Activated T-cell treated with anti-CD3 and anti-CD28 coated beads, Interleukin-2, amount 50 U/mL, for 4 hours (primary cell): ENCODE measurements at regions not wholly inside any gene's neighbourhood (a gene's known extent, or its start where the extent isn't known, plus 50 kb on each side); places are given as distances from the start of the nearest gene placed in this dataset.

ENCODE experiments used
- ATAC-seq, 2 donors: fragments of 200-7000 bp; cut with Tn5 transposase; one replicate each; pipeline ENCODE4 v1.10.0; 2021
- DNase-seq: peaks from one replicate; pipeline ENCODE4 v3.0.0-alpha.2; 2020
- H3K27me3 Mint-ChIP-seq: one replicate; pipeline ENCODE4 v1.8.0; 2021; ENCODE audit warnings: low read depth, mixed read lengths
- H3K36me3 Mint-ChIP-seq: one replicate; pipeline ENCODE4 v1.8.0; 2022; ENCODE audit warnings: mixed read lengths; ENCODE audit not compliant: insufficient read depth
- H3K4me1 Mint-ChIP-seq: one replicate; pipeline ENCODE4 v1.8.0; 2021; ENCODE audit warnings: low read depth, mixed read lengths
- H3K4me3 Mint-ChIP-seq: one replicate; pipeline ENCODE4 v1.8.0; 2021; ENCODE audit warnings: mild to moderate bottlenecking, moderate library complexity, mixed read lengths
- H3K9me3 Mint-ChIP-seq: one replicate; pipeline ENCODE4 v1.8.0; 2021; ENCODE audit warnings: mixed read lengths

DNA sequence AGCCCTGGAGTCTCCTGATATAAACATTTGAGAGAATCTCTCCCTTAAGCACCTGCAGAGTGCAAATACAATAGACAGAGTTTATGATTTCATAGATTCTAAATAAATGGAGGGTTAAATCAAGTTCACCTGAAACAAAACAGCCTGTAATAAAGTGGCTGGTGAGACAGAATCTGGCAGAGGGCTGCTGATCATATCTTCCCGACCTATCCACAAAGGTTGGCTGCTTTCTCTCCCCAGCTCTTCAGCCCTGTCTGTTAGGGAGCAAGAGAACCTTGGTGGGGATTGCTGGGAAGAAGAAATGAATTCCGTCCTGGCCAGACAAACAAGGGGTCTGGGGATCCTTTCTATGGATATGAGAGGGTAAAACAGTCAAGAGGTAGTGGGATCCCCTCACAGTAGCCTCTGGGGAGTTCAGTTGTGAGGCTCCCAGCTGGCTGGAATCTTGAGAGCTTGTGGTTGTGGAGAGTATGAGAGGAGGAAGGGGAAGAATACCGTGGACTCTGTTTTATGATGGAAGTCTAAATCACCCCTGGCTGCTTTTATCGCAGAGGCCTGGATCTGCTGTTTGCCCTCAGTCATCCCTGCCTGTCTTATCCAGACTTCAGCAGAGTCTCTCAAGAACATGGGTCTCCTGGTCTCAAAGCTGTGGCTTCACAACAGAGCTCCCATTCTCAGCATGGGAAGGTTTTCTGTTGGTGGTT lies 451.3 kb downstream of the NTRK3 start:
- Mint-ChIP-seq H3K4me3 (no peak overlapping the region), H3K9me3 (no peaks in the 10 kb centered on the region), H3K36me3 (no peaks in the 10 kb centered on the region), H3K4me1 (no peaks in the 10 kb centered on the region), H3K27me3 (no peaks in the 10 kb centered on the region)
- no peak for DNase-seq
- ATAC-seq, result no peak

DNA sequence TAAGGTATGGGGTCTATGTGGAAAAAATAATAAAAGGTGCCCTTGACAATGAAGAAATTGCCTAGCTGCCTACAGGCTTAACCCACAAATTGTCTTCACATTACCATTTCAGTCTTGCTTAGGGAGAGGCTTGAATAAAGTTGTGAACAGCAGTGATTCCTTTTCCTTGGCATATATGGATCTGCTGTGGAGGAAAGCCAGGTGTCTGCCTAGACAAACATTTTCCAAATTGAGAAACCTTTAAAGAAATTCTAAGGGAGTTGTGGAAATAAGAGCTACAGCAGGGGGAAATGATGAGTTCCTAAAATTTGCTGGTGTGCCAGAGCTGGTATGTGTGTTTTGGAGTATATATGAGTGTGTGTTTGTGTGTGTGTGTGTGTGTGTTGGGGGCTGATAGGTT lies 452.1 kb downstream of the NTRK3 start:
- Mint-ChIP-seq H3K4me1 (no peaks in the 10 kb centered on the region), H3K27me3 (no peaks in the 10 kb centered on the region), H3K9me3 (no peaks in the 10 kb centered on the region), H3K4me3 (no peak overlapping the region), H3K36me3 (no peaks in the 10 kb centered on the region)
- ATAC-seq (no peak), DNase-seq (no peak)

DNA sequence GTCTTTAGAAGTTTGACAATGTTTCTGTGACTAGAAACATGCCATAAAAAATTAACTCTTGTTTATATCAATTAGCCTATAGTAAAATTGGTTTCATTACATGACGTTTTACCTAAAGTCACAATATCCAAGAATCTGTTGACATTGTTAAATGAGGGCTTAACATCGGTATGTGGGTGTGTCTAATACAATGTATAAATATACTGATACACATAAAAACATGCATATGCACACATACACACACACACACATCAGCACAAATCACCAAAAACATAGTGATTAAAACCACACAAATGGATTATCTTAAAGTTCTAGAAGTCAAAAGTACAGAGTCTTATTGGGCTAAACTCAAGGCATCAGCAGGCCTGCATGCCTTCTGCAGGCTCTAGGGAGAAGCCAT lies 456.7 kb downstream of the NTRK3 start:
- DNase-seq, result no peak
- H3K36me3 Mint-ChIP-seq, result no peaks in the 10 kb centered on the region
- H3K4me3 Mint-ChIP-seq, result no peak overlapping the region
- no peaks in the 10 kb centered on the region for H3K27me3 Mint-ChIP-seq
- no peaks in the 10 kb centered on the region for H3K9me3 Mint-ChIP-seq
- H3K4me1 Mint-ChIP-seq, result no peaks in the 10 kb centered on the region
- no peak for ATAC-seq

- Mint-ChIP-seq H3K9me3 (no peaks in the 10 kb centered on the region), H3K27me3 (no peaks in the 10 kb centered on the region), H3K4me1 (no peaks in the 10 kb centered on the region), H3K36me3 (no peaks in the 10 kb centered on the region), H3K4me3 (no peak overlapping the region)
- DNase-seq (no peak), ATAC-seq (no peak)
Observed at GRCh38 chr15:87799428-87799827, 457.1 kb downstream of the NTRK3 start.

DNA sequence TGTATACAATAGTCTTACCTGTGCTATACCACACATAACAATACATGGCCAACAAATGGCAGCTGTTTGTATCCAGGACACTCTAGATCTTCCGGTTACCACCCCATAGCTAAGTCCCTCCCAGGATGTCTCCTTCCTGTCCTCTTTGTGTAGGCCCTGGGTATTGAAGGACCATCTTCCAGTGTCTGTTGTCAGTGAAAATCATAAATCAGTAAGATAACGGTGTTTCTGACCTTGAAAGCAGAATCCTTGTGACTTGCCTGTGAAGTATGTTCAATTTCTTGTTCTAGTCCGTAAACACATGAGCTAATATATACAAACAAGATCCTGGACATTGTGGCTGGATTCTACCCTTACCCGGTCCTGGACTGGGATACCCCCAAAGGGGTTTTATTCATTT lies 462.8 kb downstream of the NTRK3 start:
- Mint-ChIP-seq H3K4me1 (no peaks in the 10 kb centered on the region), H3K4me3 (no peak overlapping the region), H3K27me3 (no peaks in the 10 kb centered on the region), H3K9me3 (no peaks in the 10 kb centered on the region), H3K36me3 (no peaks in the 10 kb centered on the region)
- ATAC-seq (no peak), DNase-seq (no peak)

DNA sequence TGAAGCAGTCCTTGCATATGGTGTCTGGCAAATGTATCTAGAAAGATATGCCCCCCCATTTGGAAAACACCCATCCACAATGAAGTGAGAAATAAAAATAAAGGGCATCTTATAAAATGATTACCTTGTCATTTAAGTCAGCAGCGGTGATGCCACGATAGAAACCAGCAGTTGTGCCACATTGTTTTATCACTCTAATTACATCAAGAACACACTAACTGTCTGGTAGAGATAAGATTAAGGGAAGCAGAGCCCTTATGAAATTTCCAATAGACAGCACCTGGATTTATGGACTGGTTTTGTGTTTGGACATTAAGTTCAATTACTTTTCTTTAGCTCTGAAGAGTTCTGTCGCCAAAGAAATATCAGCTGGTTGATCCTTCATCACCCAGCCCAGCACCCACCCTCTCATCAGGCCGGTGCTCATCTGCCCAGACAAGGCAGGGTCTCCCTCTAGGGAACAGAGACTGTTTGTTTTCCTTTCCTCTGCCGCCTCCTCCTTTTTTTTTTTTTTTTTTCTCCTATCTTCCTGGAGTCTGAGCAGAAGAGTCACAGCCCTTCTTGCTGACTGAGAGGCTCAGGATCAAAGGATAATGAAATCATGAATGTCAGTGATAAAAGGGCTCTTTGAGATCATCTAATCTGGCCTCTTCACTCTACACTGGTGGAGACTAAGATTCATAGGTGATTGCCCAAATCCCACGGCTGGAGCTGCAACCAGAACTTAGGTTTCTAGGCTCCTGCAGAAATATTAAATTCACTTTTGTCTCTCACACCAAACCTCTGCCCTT lies 464.1 kb downstream of the NTRK3 start:
- no peaks in the 10 kb centered on the region for H3K4me1 Mint-ChIP-seq
- no peak overlapping the region for H3K4me3 Mint-ChIP-seq
- DNase-seq, result no peak
- H3K36me3 Mint-ChIP-seq, result no peaks in the 10 kb centered on the region
- ATAC-seq, result no peak
- H3K9me3 Mint-ChIP-seq, result no peaks in the 10 kb centered on the region
- no peaks in the 10 kb centered on the region for H3K27me3 Mint-ChIP-seq

DNA sequence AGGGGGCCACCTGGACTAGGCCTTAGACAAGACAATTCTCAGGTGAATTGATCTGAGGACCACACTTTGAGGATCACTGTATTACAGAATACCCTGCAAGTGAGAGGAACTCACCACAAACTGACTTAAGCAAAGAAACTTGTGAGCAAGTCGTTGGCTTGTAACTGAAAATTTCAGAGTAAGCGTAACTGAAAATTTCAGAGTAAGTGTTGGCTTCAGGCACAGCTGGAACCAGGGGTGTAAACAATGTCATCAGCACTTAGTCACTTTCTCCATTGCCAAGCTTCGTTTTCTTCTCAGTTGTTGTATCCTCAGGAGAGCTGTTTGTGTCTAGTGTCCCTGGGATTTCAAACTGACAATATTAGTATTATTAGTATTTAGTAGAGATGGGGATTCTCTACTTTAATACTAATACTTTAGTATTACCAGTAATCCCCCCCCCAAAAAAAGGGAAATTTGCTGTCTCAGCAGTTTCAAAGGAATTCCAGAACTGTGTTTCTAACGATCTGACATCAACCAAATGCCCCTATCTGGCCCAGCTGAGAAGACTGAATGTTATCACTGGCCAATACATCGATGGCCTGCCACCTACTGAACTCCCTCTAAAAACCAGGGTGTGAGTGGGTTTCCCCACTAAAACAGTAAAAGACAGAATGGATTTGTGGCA lies 474.4 kb downstream of the NTRK3 start:
- DNase-seq (no peak), ATAC-seq (no peak)
- Mint-ChIP-seq H3K27me3 (no peaks in the 10 kb centered on the region), H3K36me3 (no peaks in the 10 kb centered on the region), H3K9me3 (no peaks in the 10 kb centered on the region), H3K4me3 (no peak overlapping the region), H3K4me1 (no peaks in the 10 kb centered on the region)

DNA sequence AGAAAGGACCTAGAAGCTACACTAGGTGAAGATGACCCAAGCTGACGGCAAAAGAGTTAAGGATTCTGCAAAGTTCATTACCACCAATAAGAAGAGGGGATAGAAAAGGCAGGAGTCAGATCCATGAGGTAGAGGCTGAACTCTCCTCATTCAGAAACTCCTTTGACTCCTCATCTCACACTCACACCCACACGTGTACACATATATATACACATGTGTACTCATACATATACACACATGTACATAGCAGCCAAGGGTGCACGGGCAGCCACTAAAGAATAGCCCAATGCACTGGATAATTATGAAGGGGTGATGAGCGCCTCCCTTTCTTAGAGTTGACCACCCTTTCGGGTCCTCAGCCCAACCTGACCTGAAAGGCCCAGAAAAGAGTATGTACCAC lies 476.8 kb downstream of the NTRK3 start:
- H3K4me3 Mint-ChIP-seq, result no peak overlapping the region

DNA sequence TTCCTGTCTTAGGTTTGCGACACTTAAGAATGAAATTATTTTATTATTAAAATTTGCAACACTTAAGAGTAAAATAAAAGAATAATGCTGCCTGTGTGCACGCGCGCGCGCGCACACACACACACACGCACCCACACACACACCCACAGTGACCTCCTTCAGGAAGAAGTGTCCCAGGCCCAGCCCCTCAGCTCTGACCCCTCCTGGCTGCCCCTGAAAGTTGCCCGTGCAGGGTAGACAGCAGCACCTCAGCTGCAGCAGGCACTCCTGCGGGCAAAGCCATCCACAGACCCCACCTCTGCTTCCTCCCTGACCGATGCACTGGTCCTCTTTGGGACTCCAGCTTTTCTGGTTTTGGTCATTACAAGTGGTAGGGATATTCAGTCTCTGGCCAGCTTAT lies 478.2 kb downstream of the NTRK3 start:
- no peaks in the 10 kb centered on the region for H3K4me1 Mint-ChIP-seq
- no peaks in the 10 kb centered on the region for H3K27me3 Mint-ChIP-seq
- no peaks in the 10 kb centered on the region for H3K36me3 Mint-ChIP-seq
- no peaks in the 10 kb centered on the region for H3K9me3 Mint-ChIP-seq
- H3K4me3 Mint-ChIP-seq, result no peak overlapping the region
- ATAC-seq, result no peak
- DNase-seq, result no peak

More for the DNA sequence above, 476.8 kb downstream of the NTRK3 start:
- no peaks in the 10 kb centered on the region for H3K36me3 Mint-ChIP-seq
- H3K27me3 Mint-ChIP-seq, result no peaks in the 10 kb centered on the region
- ATAC-seq (no peak), DNase-seq (no peak)
- no peaks in the 10 kb centered on the region for H3K4me1 Mint-ChIP-seq
- no peaks in the 10 kb centered on the region for H3K9me3 Mint-ChIP-seq

DNA sequence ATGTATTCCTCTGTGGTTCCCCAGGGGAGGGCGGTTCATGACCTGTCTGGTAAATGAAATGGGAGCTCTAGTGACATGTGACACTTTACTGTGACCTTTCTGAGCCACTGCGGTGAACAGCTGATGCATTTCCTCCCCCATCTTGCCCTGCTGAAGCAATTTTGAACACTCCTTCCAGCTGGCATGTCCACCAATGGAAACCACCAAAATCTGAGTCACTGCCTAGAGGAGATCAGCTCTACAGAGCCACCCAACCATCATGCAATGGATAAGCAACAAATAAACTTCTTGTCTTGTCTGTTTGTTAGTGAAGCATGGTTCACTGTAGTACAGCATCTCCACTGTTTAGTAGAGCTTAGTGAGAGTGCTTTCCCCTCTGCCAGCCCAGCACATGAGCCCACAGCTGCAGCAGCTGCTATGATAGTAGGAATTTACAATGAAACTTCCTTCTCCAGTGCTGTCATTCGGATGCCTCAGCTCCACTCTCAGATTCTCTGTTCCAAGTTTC lies 479.4 kb downstream of the NTRK3 start:
- ATAC-seq (no peak), DNase-seq (no peak)
- Mint-ChIP-seq H3K9me3 (no peaks in the 10 kb centered on the region), H3K36me3 (no peaks in the 10 kb centered on the region), H3K4me3 (no peak overlapping the region), H3K4me1 (no peaks in the 10 kb centered on the region), H3K27me3 (no peaks in the 10 kb centered on the region)

DNA sequence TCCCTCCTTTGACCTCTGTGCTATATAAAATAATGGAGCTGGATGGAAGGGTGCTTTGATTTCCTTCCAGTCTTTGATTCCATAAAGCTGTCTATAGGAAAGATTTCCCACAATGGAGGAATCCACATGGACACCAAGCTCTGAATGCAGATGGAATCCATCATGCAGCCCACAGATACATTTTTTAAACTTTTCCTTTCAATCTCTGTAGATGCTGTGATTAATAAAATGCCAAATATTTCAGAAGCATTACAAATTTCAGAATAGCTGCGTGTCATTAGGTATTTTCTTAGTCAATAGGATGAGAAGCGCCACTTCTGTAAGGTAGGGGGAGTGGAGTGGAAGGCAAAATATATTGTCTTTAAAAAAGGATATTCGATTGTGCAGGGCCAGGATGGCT lies 489.0 kb downstream of the NTRK3 start:
- ATAC-seq, result no peak
- peaks cover 2% of the 10 kb centered on the region for H3K4me1 Mint-ChIP-seq
- DNase-seq, result no peak
- H3K36me3 Mint-ChIP-seq, result peaks cover 2% of the 10 kb centered on the region
- peaks cover 5% of the 10 kb centered on the region for H3K27me3 Mint-ChIP-seq
- H3K9me3 Mint-ChIP-seq, result peaks cover 12% of the 10 kb centered on the region
- no peak overlapping the region for H3K4me3 Mint-ChIP-seq

- Mint-ChIP-seq H3K4me3 (no peak overlapping the region), H3K4me1 (peaks cover 17% of the 10 kb centered on the region), H3K36me3 (no peaks in the 10 kb centered on the region), H3K27me3 (peaks cover 5% of the 10 kb centered on the region), H3K9me3 (peaks cover 2% of the 10 kb centered on the region)
- ATAC-seq, result no peak
- no peak for DNase-seq
Observed at GRCh38 chr15:87764461-87765240, 491.9 kb downstream of the NTRK3 start.

DNA sequence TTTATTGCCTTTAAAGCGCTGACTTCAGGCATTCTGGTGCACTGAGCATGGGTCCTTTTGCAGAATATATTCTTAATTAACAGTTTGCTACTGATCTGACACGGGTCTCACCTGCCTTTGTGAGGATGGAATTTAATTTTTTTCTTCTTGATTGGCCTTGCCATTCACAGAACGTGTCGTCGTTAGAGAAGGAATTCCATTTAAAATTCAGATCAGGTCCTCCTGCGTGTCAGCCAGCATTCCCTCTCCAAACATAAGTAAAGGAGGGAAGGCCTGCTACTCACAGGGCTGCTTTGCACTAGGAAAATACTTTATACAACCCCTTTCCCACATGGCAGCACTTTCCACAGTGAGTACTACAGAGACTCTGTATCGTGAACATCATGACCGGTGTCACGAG lies 492.7 kb downstream of the NTRK3 start:
- no peaks in the 10 kb centered on the region for H3K9me3 Mint-ChIP-seq
- no peak overlapping the region for H3K4me3 Mint-ChIP-seq
- no peaks in the 10 kb centered on the region for H3K36me3 Mint-ChIP-seq
- ATAC-seq, result no peak
- peaks cover 17% of the 10 kb centered on the region for H3K4me1 Mint-ChIP-seq
- DNase-seq, result no peak
- peaks cover 3% of the 10 kb centered on the region for H3K27me3 Mint-ChIP-seq
